Activated CD8-positive, alpha-beta T cell treated with anti-CD3 and anti-CD28 coated beads for 36 hours (primary cell): ENCODE measurements at regions not wholly inside any gene's neighbourhood (a gene's known extent, or its start where the extent isn't known, plus 50 kb on each side); places are given as distances from the start of the nearest gene placed in this dataset.

ENCODE experiments used
- ATAC-seq: fragments of 200-7000 bp; cut with Tn5 transposase; one replicate; pipeline ENCODE4 v1.10.0; 2021; ENCODE audit warnings: mild to moderate bottlenecking, moderate library complexity
- CTCF ChIA-PET: fragments of 350-600 bp; sonication (Branson Sonifier 250); formaldehyde crosslinking; loops from one replicate; lab custom pipeline; 2021; ENCODE audit warnings: antibody characterized with exemption; lab: Charles Lee
- POLR2A ChIA-PET: fragments of 350-600 bp; sonication (Branson Sonifier 250); formaldehyde crosslinking; loops from one replicate; lab custom pipeline; 2021; ENCODE audit warnings: antibody characterized with exemption; lab: Charles Lee
- DNase-seq: peaks from one replicate; pipeline ENCODE4 v3.0.0-alpha.2; 2020
- H3K27ac Mint-ChIP-seq: one replicate; pipeline ENCODE4 v1.8.0; 2021; ENCODE audit warnings: mild to moderate bottlenecking, mixed read lengths
- H3K27me3 Mint-ChIP-seq: one replicate; pipeline ENCODE4 v1.8.0; 2021; ENCODE audit warnings: mixed read lengths
- H3K36me3 Mint-ChIP-seq: one replicate; pipeline ENCODE4 v1.8.0; 2021; ENCODE audit warnings: low read depth, mixed read lengths
- H3K4me1 Mint-ChIP-seq: one replicate; pipeline ENCODE4 v1.8.0; 2021; ENCODE audit warnings: low read depth, mixed read lengths
- H3K4me3 Mint-ChIP-seq: one replicate; pipeline ENCODE4 v1.8.0; 2021; ENCODE audit warnings: mild to moderate bottlenecking, moderate library complexity, mixed read lengths
- H3K9me3 Mint-ChIP-seq: one replicate; pipeline ENCODE4 v1.8.0; 2021; ENCODE audit warnings: mixed read lengths
- intact Hi-C: fragments of 100-400 bp; cut with micrococcal nuclease; formaldehyde crosslinking; loops from one replicate; pipeline ENCODE4 v1.10.0; 2022
- TF ChIP-seq, protein P1 (sequence below): fragments of 200-600 bp; IDR thresholded peaks from one replicate; pipeline ENCODE4 v1.8.0; 2022; ENCODE audit warnings: antibody characterized with exemption, mild to moderate bottlenecking

DNA sequence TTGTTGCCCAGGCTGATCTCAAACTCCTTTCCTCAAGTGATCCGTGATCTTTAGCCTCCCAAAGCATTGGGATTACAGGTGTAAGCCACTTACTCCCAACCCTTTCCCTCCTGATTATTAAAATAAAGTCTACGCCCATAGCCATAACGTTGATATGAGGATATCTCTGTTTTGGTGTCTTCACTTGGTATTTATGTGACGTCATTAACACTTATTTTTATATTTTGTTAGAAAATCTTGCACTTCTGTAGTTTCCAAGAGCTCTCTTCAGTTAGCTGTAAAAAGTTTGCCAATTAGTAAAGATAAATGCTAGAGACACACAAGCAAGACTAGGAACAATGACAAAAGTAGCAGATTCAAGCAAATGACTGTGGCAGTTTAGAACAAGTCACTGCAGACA, 115.6 kb upstream of the HSF2 start:
- H3K4me3 Mint-ChIP-seq, result no peak overlapping the region
- POLR2A ChIA-PET, result no interaction called here
- intact Hi-C loops, result no loop called here
- no peaks in the 10 kb centered on the region for H3K36me3 Mint-ChIP-seq
- H3K27ac Mint-ChIP-seq, result no peak overlapping the region
- TF ChIP-seq, protein P1, sequence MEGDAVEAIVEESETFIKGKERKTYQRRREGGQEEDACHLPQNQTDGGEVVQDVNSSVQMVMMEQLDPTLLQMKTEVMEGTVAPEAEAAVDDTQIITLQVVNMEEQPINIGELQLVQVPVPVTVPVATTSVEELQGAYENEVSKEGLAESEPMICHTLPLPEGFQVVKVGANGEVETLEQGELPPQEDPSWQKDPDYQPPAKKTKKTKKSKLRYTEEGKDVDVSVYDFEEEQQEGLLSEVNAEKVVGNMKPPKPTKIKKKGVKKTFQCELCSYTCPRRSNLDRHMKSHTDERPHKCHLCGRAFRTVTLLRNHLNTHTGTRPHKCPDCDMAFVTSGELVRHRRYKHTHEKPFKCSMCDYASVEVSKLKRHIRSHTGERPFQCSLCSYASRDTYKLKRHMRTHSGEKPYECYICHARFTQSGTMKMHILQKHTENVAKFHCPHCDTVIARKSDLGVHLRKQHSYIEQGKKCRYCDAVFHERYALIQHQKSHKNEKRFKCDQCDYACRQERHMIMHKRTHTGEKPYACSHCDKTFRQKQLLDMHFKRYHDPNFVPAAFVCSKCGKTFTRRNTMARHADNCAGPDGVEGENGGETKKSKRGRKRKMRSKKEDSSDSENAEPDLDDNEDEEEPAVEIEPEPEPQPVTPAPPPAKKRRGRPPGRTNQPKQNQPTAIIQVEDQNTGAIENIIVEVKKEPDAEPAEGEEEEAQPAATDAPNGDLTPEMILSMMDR, result no peak
- no peak for DNase-seq
- no peaks in the 10 kb centered on the region for H3K4me1 Mint-ChIP-seq
- H3K9me3 Mint-ChIP-seq, result no peaks in the 10 kb centered on the region
- CTCF ChIA-PET, result no interaction called here
- no peak for ATAC-seq
- no peaks in the 10 kb centered on the region for H3K27me3 Mint-ChIP-seq

GRCh38 chr6:122284848-122285247, 114.6 kb upstream of the HSF2 start:
- CTCF ChIA-PET, result no interaction called here
- no peaks in the 10 kb centered on the region for H3K4me1 Mint-ChIP-seq

DNA sequence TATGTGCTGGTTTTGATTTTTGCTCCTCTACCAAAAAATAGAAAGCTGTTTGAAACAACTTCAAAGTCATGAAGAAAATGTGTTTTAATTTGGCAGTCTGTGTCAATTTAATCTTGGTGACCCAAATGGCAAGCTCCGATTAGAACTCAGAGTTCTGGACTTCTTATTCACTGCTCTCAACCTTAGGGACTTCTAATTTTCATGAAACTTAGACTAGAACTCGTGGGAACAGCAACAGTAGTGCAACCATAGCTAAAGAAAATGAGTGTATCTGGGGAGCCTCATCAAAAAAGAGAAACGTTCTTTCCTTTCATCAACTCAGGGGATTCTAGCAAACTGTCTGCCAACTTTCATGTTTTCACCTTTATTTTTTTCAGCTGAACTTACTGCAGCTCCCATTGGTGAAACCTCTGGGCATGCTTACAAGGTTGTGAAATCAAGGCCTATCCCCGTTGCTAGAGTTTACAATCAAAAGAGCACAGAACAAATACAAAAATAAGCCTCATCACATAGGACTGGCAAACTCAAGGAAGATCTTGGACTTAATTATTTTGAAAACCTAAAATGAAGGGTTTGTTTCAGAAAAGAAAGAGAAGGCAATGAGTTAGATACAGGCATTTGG, 114.0 kb upstream of the HSF2 start:
- Mint-ChIP-seq H3K9me3 (no peaks in the 10 kb centered on the region), H3K27ac (no peak overlapping the region), H3K4me1 (no peaks in the 10 kb centered on the region), H3K27me3 (no peaks in the 10 kb centered on the region), H3K36me3 (no peaks in the 10 kb centered on the region), H3K4me3 (no peak overlapping the region)
- TF ChIP-seq, protein P1, result no peak
- ATAC-seq, result no peak
- ChIA-PET CTCF (no interaction called here), POLR2A (no interaction called here)
- intact Hi-C loops, result no loop called here
- no peak for DNase-seq

More at GRCh38 chr6:122284848-122285247, 114.6 kb upstream of the HSF2 start:
- intact Hi-C loops, result no loop called here
- POLR2A ChIA-PET, result no interaction called here
- no peak for DNase-seq
- H3K4me3 Mint-ChIP-seq, result no peak overlapping the region
- H3K27ac Mint-ChIP-seq, result no peak overlapping the region
- H3K27me3 Mint-ChIP-seq, result no peaks in the 10 kb centered on the region
- no peak for ATAC-seq
- TF ChIP-seq, protein P1, result no peak
- no peaks in the 10 kb centered on the region for H3K9me3 Mint-ChIP-seq
- H3K36me3 Mint-ChIP-seq, result no peaks in the 10 kb centered on the region

GRCh38 chr6:122286512-122286911, 112.9 kb upstream of the HSF2 start:
- H3K36me3 Mint-ChIP-seq, result no peaks in the 10 kb centered on the region
- CTCF ChIA-PET, result no interaction called here
- no peaks in the 10 kb centered on the region for H3K4me1 Mint-ChIP-seq

GRCh38 chr6:122289762-122290539, 109.5 kb upstream of the HSF2 start:
- intact Hi-C loops, result no loop called here

More at GRCh38 chr6:122286512-122286911, 112.9 kb upstream of the HSF2 start:
- no peak overlapping the region for H3K4me3 Mint-ChIP-seq
- POLR2A ChIA-PET, result no interaction called here
- no peaks in the 10 kb centered on the region for H3K9me3 Mint-ChIP-seq
- H3K27ac Mint-ChIP-seq, result no peak overlapping the region
- DNase-seq, result no peak
- TF ChIP-seq, protein P1, result no peak
- H3K27me3 Mint-ChIP-seq, result no peaks in the 10 kb centered on the region
- intact Hi-C loops, result no loop called here
- ATAC-seq, result no peak

More at GRCh38 chr6:122289762-122290539, 109.5 kb upstream of the HSF2 start:
- no peak for ATAC-seq
- DNase-seq, result no peak
- POLR2A ChIA-PET, result no interaction called here
- Mint-ChIP-seq H3K27ac (no peak overlapping the region), H3K4me1 (no peaks in the 10 kb centered on the region), H3K9me3 (no peaks in the 10 kb centered on the region), H3K4me3 (no peak overlapping the region), H3K27me3 (peaks cover 4% of the 10 kb centered on the region), H3K36me3 (no peaks in the 10 kb centered on the region)
- CTCF ChIA-PET, result no interaction called here
- TF ChIP-seq, protein P1, result no peak
